CD8-positive, alpha-beta memory T cell (primary cell): ENCODE measurements at regions not wholly inside any gene's neighbourhood (a gene's known extent, or its start where the extent isn't known, plus 50 kb on each side); places are given as distances from the start of the nearest gene placed in this dataset.

Experiments
- CTCF ChIA-PET: fragments of 350-600 bp; sonication (Branson Sonifier 250); formaldehyde crosslinking; loops from one replicate; lab custom pipeline; 2021; ENCODE audit warnings: antibody characterized with exemption; lab: Charles Lee
- POLR2A ChIA-PET: fragments of 350-600 bp; sonication (Branson Sonifier 250); formaldehyde crosslinking; loops from one replicate; lab custom pipeline; 2021; ENCODE audit warnings: antibody characterized with exemption; lab: Charles Lee
- DNase-seq, 5 donors: peaks; one replicate each; pipeline versions ENCODE4 v3.0.0 to v3.0.0-alpha.2; 2020 to 2022; ENCODE audit warnings: mixed read lengths in 1 of 5
- H3K27ac ChIP-seq: one replicate; pipeline ENCODE4 v1.7.0; 2013; ENCODE audit warnings: low read depth, mild to moderate bottlenecking, low read length, moderate library complexity
- H3K27me3 ChIP-seq: 2 replicates; pipeline ENCODE4 v1.7.0; 2013; ENCODE audit warnings: low read length, mild to moderate bottlenecking; ENCODE audit not compliant: insufficient read depth, poor library complexity, severe bottlenecking
- H3K36me3 ChIP-seq: 2 replicates; pipeline ENCODE4 v1.7.0; 2013; ENCODE audit warnings: mild to moderate bottlenecking, low read length, moderate library complexity; ENCODE audit not compliant: insufficient read depth
- H3K4me1 ChIP-seq: 2 replicates; pipeline ENCODE4 v1.7.0; 2013; ENCODE audit warnings: mild to moderate bottlenecking, low read length, moderate library complexity; ENCODE audit not compliant: insufficient read depth
- H3K4me3 ChIP-seq: 2 replicates; pipeline ENCODE4 v1.7.0; 2013; ENCODE audit warnings: mild to moderate bottlenecking, low read length
- H3K9me3 ChIP-seq: 2 replicates; pipeline ENCODE4 v1.7.0; 2013; ENCODE audit warnings: mild to moderate bottlenecking, low read length
- H3K27ac Mint-ChIP-seq, 8 donors: one replicate each; pipeline ENCODE4 v1.8.0; 2020 to 2021; ENCODE audit warnings: mixed read lengths in 8 of 8, mild to moderate bottlenecking in 6 of 8, inconsistent platforms in 3 of 8, moderate library complexity in 3 of 8
- H3K27me3 Mint-ChIP-seq, 2 donors: one replicate each; pipeline ENCODE4 v1.8.0; 2020 to 2021; ENCODE audit warnings: mixed read lengths in 2 of 2, mild to moderate bottlenecking in 1 of 2, moderate library complexity in 1 of 2
- H3K36me3 Mint-ChIP-seq, 3 donors: one replicate each; pipeline ENCODE4 v1.8.0; 2020 to 2021; ENCODE audit warnings: mixed read lengths in 3 of 3, inconsistent platforms in 1 of 3, mild to moderate bottlenecking in 1 of 3
- H3K4me1 Mint-ChIP-seq, 3 donors: one replicate each; pipeline ENCODE4 v1.8.0; 2020 to 2021; ENCODE audit warnings: mixed read lengths in 3 of 3, inconsistent platforms in 1 of 3, mild to moderate bottlenecking in 1 of 3
- H3K4me3 Mint-ChIP-seq, 7 donors: one replicate each; pipeline ENCODE4 v1.8.0; 2020 to 2021; ENCODE audit warnings: mixed read lengths in 7 of 7, mild to moderate bottlenecking in 6 of 7, moderate library complexity in 4 of 7, inconsistent platforms in 2 of 7
- H3K9me3 Mint-ChIP-seq, 5 donors: one replicate each; pipeline ENCODE4 v1.8.0; 2020 to 2022; ENCODE audit warnings: mixed read lengths in 5 of 5, mild to moderate bottlenecking in 3 of 5, moderate library complexity in 2 of 5, inconsistent platforms in 1 of 5

DNA sequence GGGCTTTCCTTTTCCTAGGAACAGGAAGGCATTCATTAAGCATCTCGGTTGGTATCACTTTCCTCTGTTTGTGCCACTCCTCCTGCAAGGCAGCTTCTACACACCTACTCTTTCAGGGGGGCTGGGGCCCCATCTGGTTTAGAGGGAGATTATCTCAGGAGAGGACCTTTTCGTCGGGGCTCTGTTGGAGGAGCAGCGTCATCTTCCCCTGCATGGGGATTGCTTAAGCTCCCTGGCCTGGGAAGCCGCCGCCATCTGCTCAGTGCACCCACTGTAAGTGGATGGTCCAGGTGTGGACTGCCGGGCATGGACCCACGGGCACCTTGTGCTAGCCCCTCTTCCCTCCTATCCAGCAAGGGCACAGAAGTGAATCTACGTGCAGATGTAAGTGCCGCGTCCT is 355.3 kb upstream of the SMIM21 start:
- ChIA-PET POLR2A (no interaction called here), CTCF (no interaction called here)
- Histone ChIP-seq H3K27me3 (no peaks in the 10 kb centered on the region), H3K4me3 (no peak overlapping the region), H3K4me1 (no peaks in the 10 kb centered on the region), H3K36me3 (no peaks in the 10 kb centered on the region), H3K27ac (no peak overlapping the region), H3K9me3 (no peaks in the 10 kb centered on the region)
- H3K27ac Mint-ChIP-seq: no peak overlapping the region
- no peaks in the 10 kb centered on the region for H3K36me3 Mint-ChIP-seq
- H3K4me3 Mint-ChIP-seq: no peak overlapping the region
- H3K4me1 Mint-ChIP-seq: no peaks in the 10 kb centered on the region
- peaks cover 2 to 7% of the 10 kb centered on the region in 2 donors for H3K27me3 Mint-ChIP-seq
- peaks cover 0 to 4% (median 0%) of the 10 kb centered on the region in 5 donors for H3K9me3 Mint-ChIP-seq
- DNase-seq: no peak

DNA sequence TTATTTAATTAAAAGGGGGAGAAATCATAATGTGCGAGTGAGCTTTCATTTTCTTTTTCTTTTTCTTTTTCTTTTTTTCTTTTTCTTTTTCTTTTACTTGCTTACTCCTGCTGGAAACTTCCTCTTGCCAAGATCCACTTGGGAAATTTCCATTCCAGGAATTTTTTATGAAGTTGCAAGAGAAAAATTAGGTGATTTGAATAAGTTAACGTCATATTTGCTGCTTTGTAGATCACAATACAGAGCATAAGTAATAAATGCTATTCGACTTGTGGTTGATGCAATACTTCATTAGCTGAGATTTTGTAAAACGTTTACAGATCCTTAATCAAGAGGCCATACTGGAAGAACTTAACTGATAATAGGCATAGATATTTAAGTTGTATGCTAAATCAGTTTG is 354.7 kb upstream of the SMIM21 start:
- ChIA-PET POLR2A (no interaction called here), CTCF (no interaction called here)
- DNase-seq: no peak
- Mint-ChIP-seq H3K9me3 (peaks cover 0 to 4% (median 0%) of the 10 kb centered on the region in 5 donors), H3K4me1 (no peaks in the 10 kb centered on the region), H3K27me3 (peaks cover 4 to 7% of the 10 kb centered on the region in 2 donors), H3K36me3 (no peaks in the 10 kb centered on the region), H3K27ac (no peak overlapping the region), H3K4me3 (no peak overlapping the region)
- H3K36me3 ChIP-seq: no peaks in the 10 kb centered on the region
- no peak overlapping the region for H3K27ac ChIP-seq
- no peaks in the 10 kb centered on the region for H3K27me3 ChIP-seq
- no peak overlapping the region for H3K4me3 ChIP-seq
- no peaks in the 10 kb centered on the region for H3K4me1 ChIP-seq
- no peaks in the 10 kb centered on the region for H3K9me3 ChIP-seq

DNA sequence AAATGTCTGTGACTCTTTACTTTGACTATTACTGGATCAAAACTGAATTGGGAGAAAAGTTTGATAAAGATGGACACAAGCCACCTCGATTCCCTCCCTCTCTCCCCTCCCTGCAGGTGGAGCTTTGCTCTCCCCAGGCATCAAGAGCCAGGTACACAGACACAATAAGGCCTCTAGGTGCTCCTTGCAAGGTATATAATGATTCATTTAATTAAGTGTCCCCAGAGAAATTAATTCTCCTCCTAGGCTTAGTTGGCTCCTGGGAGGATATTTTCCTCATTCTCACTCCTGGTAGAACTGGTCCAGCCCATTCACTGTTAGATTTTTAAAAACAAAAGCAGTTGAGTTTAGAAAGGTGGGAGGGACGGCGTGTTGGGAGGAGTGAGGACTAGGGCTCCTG is 352.4 kb upstream of the SMIM21 start:
- H3K9me3 Mint-ChIP-seq: peaks cover 0 to 5% (median 0%) of the 10 kb centered on the region in 5 donors
- no peak overlapping the region for H3K27ac Mint-ChIP-seq
- H3K27me3 Mint-ChIP-seq: peaks cover 4 to 5% of the 10 kb centered on the region in 2 donors
- no peak for DNase-seq
- Histone ChIP-seq H3K4me1 (no peaks in the 10 kb centered on the region), H3K4me3 (no peak overlapping the region), H3K36me3 (no peaks in the 10 kb centered on the region), H3K27ac (no peak overlapping the region), H3K9me3 (no peaks in the 10 kb centered on the region), H3K27me3 (no peaks in the 10 kb centered on the region)
- POLR2A ChIA-PET: no interaction called here
- no peaks in the 10 kb centered on the region for H3K4me1 Mint-ChIP-seq
- no peaks in the 10 kb centered on the region for H3K36me3 Mint-ChIP-seq
- H3K4me3 Mint-ChIP-seq: no peak overlapping the region
- CTCF ChIA-PET: no interaction called here

DNA sequence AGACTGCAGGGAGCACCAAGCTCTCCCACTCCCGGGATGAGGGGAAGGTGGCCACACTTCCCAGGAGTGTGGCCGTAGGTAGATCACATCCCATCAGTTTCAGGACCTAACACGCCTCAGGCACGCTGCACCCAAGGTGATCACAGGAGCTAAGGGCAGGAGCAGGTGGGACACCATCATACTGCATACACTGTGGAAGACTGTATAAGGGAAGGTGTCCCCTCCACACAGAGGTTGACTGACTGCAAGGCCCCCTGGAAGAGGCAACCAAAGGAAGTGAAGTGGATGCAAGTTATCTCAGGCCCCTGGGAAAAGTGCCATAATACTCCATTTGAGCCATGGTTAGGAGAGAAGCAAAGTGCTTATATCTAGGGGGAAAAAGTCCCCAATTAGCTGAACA is 351.9 kb upstream of the SMIM21 start:
- no peaks in the 10 kb centered on the region for H3K27me3 ChIP-seq
- no peaks in the 10 kb centered on the region for H3K9me3 ChIP-seq
- no peaks in the 10 kb centered on the region for H3K36me3 Mint-ChIP-seq
- peaks cover 3 to 4% of the 10 kb centered on the region in 2 donors for H3K27me3 Mint-ChIP-seq
- H3K27ac Mint-ChIP-seq: no peak overlapping the region
- H3K9me3 Mint-ChIP-seq: peaks cover 0 to 5% (median 0%) of the 10 kb centered on the region in 5 donors
- H3K27ac ChIP-seq: no peak overlapping the region
- DNase-seq: no peak
- H3K4me3 Mint-ChIP-seq: no peak overlapping the region
- ChIA-PET POLR2A (no interaction called here), CTCF (no interaction called here)
- H3K36me3 ChIP-seq: no peaks in the 10 kb centered on the region
- no peak overlapping the region for H3K4me3 ChIP-seq
- H3K4me1 ChIP-seq: no peaks in the 10 kb centered on the region
- no peaks in the 10 kb centered on the region for H3K4me1 Mint-ChIP-seq

DNA sequence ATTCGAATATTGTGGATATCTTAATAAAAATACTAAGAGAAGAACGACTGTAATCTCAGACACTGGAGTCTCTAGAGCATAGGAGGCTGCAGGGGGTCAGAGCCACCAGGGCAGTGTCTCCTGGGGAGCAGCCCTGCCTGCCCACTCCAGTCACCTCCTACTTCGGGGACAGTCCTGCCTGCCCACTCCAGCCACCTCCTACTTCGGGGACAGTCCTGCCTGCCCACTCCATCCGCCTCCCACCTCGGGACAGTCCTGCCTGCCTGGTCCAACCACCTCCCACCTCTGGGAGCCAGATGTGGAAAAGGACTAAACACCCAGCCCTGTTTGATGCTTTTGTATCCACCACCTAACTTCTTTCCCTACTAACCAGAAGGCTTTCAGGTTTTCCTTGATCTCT is 350.1 kb upstream of the SMIM21 start:
- Mint-ChIP-seq H3K4me3 (no peak overlapping the region), H3K36me3 (no peaks in the 10 kb centered on the region), H3K4me1 (no peaks in the 10 kb centered on the region), H3K27ac (no peak overlapping the region), H3K9me3 (peaks cover 0 to 5% (median 0%) of the 10 kb centered on the region in 5 donors), H3K27me3 (peaks cover 3 to 4% of the 10 kb centered on the region in 2 donors)
- Histone ChIP-seq H3K4me3 (no peak overlapping the region), H3K27ac (no peak overlapping the region), H3K36me3 (no peaks in the 10 kb centered on the region), H3K27me3 (no peaks in the 10 kb centered on the region), H3K4me1 (no peaks in the 10 kb centered on the region), H3K9me3 (no peaks in the 10 kb centered on the region)
- DNase-seq: no peak
- ChIA-PET CTCF (no interaction called here), POLR2A (no interaction called here)

DNA sequence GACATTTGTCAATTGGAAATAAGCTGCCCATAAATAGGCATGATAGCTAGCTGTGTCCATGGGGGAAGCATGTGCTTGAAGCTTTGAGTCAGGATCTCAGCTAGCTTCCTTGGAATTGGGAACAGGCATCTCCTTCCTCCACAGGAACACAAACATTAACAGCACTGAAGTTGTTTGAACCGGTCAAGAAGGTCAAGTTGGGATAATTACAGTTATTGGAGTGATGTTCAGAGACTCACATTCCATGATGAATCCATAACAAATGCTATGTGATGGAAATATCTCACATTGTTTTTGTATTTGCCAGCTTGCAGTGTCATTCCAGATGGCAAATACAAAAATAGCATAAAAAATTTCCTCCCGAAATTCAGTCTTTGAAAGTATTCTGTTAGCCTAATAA is 347.6 kb upstream of the SMIM21 start:
- no peak overlapping the region for H3K27ac Mint-ChIP-seq
- POLR2A ChIA-PET: no interaction called here

DNA sequence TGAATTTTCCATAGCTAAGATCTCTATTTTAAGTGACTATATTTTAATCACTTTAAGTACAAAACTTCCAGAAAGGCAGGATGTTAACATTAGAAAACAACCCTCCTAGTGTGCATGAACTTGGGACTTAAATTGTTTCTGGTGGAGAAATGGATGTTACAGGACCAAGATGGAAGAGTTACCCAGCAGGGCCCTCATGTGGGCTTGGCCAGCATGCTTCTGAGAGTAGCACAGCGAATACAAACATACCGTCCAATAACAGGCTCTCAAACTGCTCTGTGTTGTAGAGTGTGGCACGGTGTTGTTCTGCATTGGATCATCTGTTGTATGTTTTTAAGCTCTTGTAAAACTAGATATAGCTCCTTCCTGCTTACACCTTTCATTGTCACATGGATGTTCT is 346.1 kb upstream of the SMIM21 start:
- CTCF ChIA-PET: no interaction called here

More for the DNA sequence above, 347.6 kb upstream of the SMIM21 start:
- Mint-ChIP-seq H3K9me3 (peaks cover 0 to 1% (median 0%) of the 10 kb centered on the region in 5 donors), H3K27me3 (peaks cover 2 to 4% of the 10 kb centered on the region in 2 donors), H3K36me3 (no peaks in the 10 kb centered on the region), H3K4me3 (no peak overlapping the region), H3K4me1 (no peaks in the 10 kb centered on the region)
- H3K9me3 ChIP-seq: no peaks in the 10 kb centered on the region
- H3K36me3 ChIP-seq: no peaks in the 10 kb centered on the region
- no peak overlapping the region for H3K27ac ChIP-seq
- H3K4me1 ChIP-seq: no peaks in the 10 kb centered on the region
- no peak overlapping the region for H3K4me3 ChIP-seq
- CTCF ChIA-PET: no interaction called here
- no peaks in the 10 kb centered on the region for H3K27me3 ChIP-seq
- DNase-seq: no peak

DNA sequence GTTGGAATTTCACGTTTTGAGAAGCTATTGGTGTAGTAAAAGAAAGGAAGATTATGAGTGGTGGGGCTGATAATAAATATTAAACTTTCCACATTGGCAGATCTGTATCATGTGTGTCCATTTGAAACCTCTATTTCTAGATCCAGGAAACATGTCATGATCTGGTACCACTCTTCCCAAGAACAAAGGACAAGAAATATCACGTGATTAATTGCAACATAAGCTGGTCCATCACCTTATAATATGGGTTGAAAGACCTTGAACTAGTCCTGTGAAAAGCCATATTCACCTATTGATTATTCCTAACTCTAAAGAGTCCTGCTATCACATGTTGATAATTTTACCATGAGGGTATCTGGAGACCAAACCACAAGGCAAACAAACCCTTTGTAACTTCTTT is 335.3 kb upstream of the SMIM21 start:
- H3K9me3 Mint-ChIP-seq: peaks cover 0 to 2% (median 0%) of the 10 kb centered on the region in 5 donors
- no peak overlapping the region for H3K4me3 Mint-ChIP-seq
- no peaks in the 10 kb centered on the region for H3K9me3 ChIP-seq
- no peak overlapping the region for H3K27ac Mint-ChIP-seq
- H3K27ac ChIP-seq: no peak overlapping the region
- no peaks in the 10 kb centered on the region for H3K4me1 ChIP-seq
- DNase-seq: no peak
- CTCF ChIA-PET: no interaction called here
- peaks cover 2 to 5% of the 10 kb centered on the region in 2 donors for H3K27me3 Mint-ChIP-seq
- H3K4me3 ChIP-seq: no peak overlapping the region
- H3K36me3 Mint-ChIP-seq: no peaks in the 10 kb centered on the region
- no peaks in the 10 kb centered on the region for H3K36me3 ChIP-seq
- POLR2A ChIA-PET: no interaction called here
- H3K27me3 ChIP-seq: no peaks in the 10 kb centered on the region
- no peaks in the 10 kb centered on the region for H3K4me1 Mint-ChIP-seq

More for the DNA sequence above, 346.1 kb upstream of the SMIM21 start:
- POLR2A ChIA-PET: no interaction called here
- Histone ChIP-seq H3K4me1 (no peaks in the 10 kb centered on the region), H3K27ac (no peak overlapping the region), H3K36me3 (no peaks in the 10 kb centered on the region), H3K4me3 (no peak overlapping the region), H3K27me3 (no peaks in the 10 kb centered on the region), H3K9me3 (no peaks in the 10 kb centered on the region)
- no peak for DNase-seq
- H3K4me3 Mint-ChIP-seq: no peak overlapping the region
- H3K27ac Mint-ChIP-seq: no peak overlapping the region
- H3K9me3 Mint-ChIP-seq: peaks cover 0 to 1% (median 0%) of the 10 kb centered on the region in 5 donors
- H3K27me3 Mint-ChIP-seq: peaks cover 2 to 4% of the 10 kb centered on the region in 2 donors
- H3K36me3 Mint-ChIP-seq: no peaks in the 10 kb centered on the region
- H3K4me1 Mint-ChIP-seq: no peaks in the 10 kb centered on the region

DNA sequence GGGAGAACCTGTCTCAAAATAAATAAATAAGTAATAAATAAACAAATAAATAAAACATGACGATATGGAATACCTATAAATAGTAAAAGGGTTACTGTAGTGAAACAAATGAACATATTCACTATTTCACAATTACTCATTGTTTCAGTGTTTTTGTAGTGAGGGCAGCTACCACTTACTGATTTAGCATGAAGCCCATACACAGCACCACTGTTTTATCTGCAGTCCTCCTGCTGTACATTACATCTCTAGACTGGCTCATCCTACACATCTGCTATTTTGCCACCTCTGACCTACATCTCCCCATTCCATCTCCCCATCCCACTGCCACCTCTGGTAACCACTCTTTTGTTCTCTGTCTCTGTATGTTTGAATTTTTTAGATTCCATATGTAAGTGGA is 332.7 kb upstream of the SMIM21 start:
- no peak overlapping the region for H3K27ac Mint-ChIP-seq
- ChIA-PET CTCF (no interaction called here), POLR2A (no interaction called here)
- no peaks in the 10 kb centered on the region for H3K9me3 ChIP-seq
- peaks cover 0 to 2% (median 0%) of the 10 kb centered on the region in 5 donors for H3K9me3 Mint-ChIP-seq
- H3K27me3 Mint-ChIP-seq: peaks cover 3 to 5% of the 10 kb centered on the region in 2 donors
- H3K27me3 ChIP-seq: no peaks in the 10 kb centered on the region
- H3K4me1 ChIP-seq: no peaks in the 10 kb centered on the region
- no peak overlapping the region for H3K27ac ChIP-seq
- H3K4me1 Mint-ChIP-seq: no peaks in the 10 kb centered on the region
- peak overlapping the region in 1 of 7 donors; percentile 2 for H3K4me3 Mint-ChIP-seq
- no peaks in the 10 kb centered on the region for H3K36me3 ChIP-seq
- no peak overlapping the region for H3K4me3 ChIP-seq
- H3K36me3 Mint-ChIP-seq: no peaks in the 10 kb centered on the region
- no peak for DNase-seq
